ENCODE measurements at regions not wholly inside any gene's neighbourhood (a gene's known extent, or its start where the extent isn't known, plus 50 kb on each side); places are given as distances from the start of the nearest gene placed in this dataset.

DNA sequence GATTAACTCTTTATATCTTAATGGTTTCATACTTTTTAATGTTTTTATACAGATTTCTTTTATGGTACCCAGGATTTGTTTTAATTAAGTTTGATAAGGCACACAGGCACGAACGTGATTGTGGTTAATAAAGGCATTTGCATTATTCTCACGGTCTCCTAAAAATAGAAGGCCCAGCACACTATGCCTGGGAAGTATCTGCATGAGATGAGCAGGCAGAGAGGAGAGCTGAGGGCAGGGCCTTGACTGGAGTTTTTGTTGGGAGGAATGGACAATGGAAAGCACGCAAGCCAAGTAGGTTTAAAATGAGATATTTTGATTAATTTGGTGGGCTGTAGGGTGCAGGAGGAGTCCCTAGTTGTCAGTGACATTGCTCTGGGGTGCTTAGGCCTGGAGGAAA is 1714.3 kb upstream of the PCDH7 start:
- Histone ChIP-seq H3K36me3 (ENCODE audit: control insufficient read depth, low read length) (no peaks in the 10 kb centered on the region), H3K4me3 (ENCODE audit: low read length) (no peak overlapping the region), H3K9me2 (replicated peaks; ENCODE audit: control insufficient read depth, low read length) (no peaks in the 10 kb centered on the region), H4K20me1 (ENCODE audit: control insufficient read depth, insufficient read depth, low read depth, low read length) (no peaks in the 10 kb centered on the region), H3K27ac (ENCODE audit: low read depth, low read length) (no peak overlapping the region), H3K79me2 (ENCODE audit: control insufficient read depth, low read length) (no peaks in the 10 kb centered on the region), H3K27me3 (ENCODE audit: control insufficient read depth, low read length) (no peaks in the 10 kb centered on the region), H3K4me2 (ENCODE audit: low read length) (no peak overlapping the region), H3K4me1 (ENCODE audit: control insufficient read depth, low read length) (no peaks in the 10 kb centered on the region), H3K9me3 (ENCODE audit: control insufficient read depth, insufficient read depth, low read length) (no peaks in the 10 kb centered on the region), H3F3A (ENCODE audit: control insufficient read depth, insufficient read depth) (no peaks in the 10 kb centered on the region)
- TF ChIP-seq EZH2phosphoT487 (IDR thresholded peaks at IDR 0.05; ENCODE audit: borderline replicate concordance, low read length) = no peak
- TF ChIP-seq, protein P1, sequence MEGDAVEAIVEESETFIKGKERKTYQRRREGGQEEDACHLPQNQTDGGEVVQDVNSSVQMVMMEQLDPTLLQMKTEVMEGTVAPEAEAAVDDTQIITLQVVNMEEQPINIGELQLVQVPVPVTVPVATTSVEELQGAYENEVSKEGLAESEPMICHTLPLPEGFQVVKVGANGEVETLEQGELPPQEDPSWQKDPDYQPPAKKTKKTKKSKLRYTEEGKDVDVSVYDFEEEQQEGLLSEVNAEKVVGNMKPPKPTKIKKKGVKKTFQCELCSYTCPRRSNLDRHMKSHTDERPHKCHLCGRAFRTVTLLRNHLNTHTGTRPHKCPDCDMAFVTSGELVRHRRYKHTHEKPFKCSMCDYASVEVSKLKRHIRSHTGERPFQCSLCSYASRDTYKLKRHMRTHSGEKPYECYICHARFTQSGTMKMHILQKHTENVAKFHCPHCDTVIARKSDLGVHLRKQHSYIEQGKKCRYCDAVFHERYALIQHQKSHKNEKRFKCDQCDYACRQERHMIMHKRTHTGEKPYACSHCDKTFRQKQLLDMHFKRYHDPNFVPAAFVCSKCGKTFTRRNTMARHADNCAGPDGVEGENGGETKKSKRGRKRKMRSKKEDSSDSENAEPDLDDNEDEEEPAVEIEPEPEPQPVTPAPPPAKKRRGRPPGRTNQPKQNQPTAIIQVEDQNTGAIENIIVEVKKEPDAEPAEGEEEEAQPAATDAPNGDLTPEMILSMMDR (IDR thresholded peaks at IDR 0.05; ENCODE audit: low read depth, low read length, poor library complexity, severe bottlenecking) = no peak

DNA sequence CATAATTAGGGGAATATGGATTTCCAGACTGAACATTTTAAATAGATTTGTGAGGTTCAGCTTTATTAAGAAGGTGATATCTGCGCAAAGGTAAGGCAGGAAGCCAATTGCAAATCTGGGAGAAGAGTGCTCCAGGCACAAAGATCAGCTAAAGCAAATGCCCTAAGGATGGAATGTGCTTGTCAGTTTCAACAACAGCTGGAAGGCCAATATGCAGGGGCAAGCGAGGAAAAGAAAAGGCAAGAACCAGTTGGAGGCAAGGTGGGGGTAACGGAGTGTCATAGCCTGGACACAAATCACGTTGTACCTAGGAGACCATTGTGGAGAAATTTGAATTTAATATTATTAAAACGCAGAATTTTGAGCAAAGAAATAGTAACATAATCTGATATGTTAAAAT is 1710.3 kb upstream of the PCDH7 start:
- Histone ChIP-seq H3K36me3 (ENCODE audit: control insufficient read depth, low read length) (no peaks in the 10 kb centered on the region), H4K20me1 (ENCODE audit: control insufficient read depth, insufficient read depth, low read depth, low read length) (no peaks in the 10 kb centered on the region), H3K27ac (ENCODE audit: low read depth, low read length) (no peak overlapping the region), H3K27me3 (ENCODE audit: control insufficient read depth, low read length) (no peaks in the 10 kb centered on the region), H3K4me3 (ENCODE audit: low read length) (no peak overlapping the region), H3K4me2 (ENCODE audit: low read length) (no peak overlapping the region), H3F3A (ENCODE audit: control insufficient read depth, insufficient read depth) (no peaks in the 10 kb centered on the region), H3K9me3 (ENCODE audit: control insufficient read depth, insufficient read depth, low read length) (no peaks in the 10 kb centered on the region), H3K79me2 (ENCODE audit: control insufficient read depth, low read length) (no peaks in the 10 kb centered on the region), H3K9me2 (replicated peaks; ENCODE audit: control insufficient read depth, low read length) (no peaks in the 10 kb centered on the region), H3K4me1 (ENCODE audit: control insufficient read depth, low read length) (no peaks in the 10 kb centered on the region)
- TF ChIP-seq EZH2phosphoT487 (IDR thresholded peaks at IDR 0.05; ENCODE audit: borderline replicate concordance, low read length) = no peak
- TF ChIP-seq, protein P1 (IDR thresholded peaks at IDR 0.05; ENCODE audit: low read depth, low read length, poor library complexity, severe bottlenecking) = no peak

DNA sequence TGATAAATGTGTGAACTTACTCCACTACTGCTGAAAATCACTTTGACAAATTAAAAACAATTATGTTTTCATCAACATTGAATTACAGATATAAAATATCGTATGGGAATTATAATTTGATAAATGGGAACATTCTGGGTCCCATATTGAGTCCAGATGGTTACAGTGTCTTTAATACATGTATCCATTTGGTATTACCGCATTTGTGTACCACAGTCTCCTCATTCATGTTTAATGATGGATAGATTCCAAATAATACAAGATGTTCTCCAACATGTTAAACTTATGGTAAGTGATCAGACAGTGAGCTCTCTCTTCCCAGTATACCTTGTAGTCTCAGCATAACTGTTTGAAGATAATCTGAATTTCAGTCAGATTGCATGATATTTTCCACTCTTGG is 1706.8 kb upstream of the PCDH7 start:
- Histone ChIP-seq H3K9me2 (replicated peaks; ENCODE audit: control insufficient read depth, low read length) (no peaks in the 10 kb centered on the region; the same call in 1 of the 2 replicates), H3K4me2 (ENCODE audit: low read length) (no peak overlapping the region), H3K79me2 (ENCODE audit: control insufficient read depth, low read length) (no peaks in the 10 kb centered on the region), H3K27me3 (ENCODE audit: control insufficient read depth, low read length) (no peaks in the 10 kb centered on the region), H3F3A (ENCODE audit: control insufficient read depth, insufficient read depth) (no peaks in the 10 kb centered on the region), H3K4me1 (ENCODE audit: control insufficient read depth, low read length) (no peaks in the 10 kb centered on the region), H3K4me3 (ENCODE audit: low read length) (no peak overlapping the region), H3K27ac (ENCODE audit: low read depth, low read length) (no peak overlapping the region), H4K20me1 (ENCODE audit: control insufficient read depth, insufficient read depth, low read depth, low read length) (no peaks in the 10 kb centered on the region), H3K9me3 (ENCODE audit: control insufficient read depth, insufficient read depth, low read length) (no peaks in the 10 kb centered on the region), H3K36me3 (ENCODE audit: control insufficient read depth, low read length) (no peaks in the 10 kb centered on the region)
- TF ChIP-seq EZH2phosphoT487 (IDR thresholded peaks at IDR 0.05; ENCODE audit: borderline replicate concordance, low read length) = no peak
- TF ChIP-seq, protein P1 (IDR thresholded peaks at IDR 0.05; ENCODE audit: low read depth, low read length, poor library complexity, severe bottlenecking) = no peak

DNA sequence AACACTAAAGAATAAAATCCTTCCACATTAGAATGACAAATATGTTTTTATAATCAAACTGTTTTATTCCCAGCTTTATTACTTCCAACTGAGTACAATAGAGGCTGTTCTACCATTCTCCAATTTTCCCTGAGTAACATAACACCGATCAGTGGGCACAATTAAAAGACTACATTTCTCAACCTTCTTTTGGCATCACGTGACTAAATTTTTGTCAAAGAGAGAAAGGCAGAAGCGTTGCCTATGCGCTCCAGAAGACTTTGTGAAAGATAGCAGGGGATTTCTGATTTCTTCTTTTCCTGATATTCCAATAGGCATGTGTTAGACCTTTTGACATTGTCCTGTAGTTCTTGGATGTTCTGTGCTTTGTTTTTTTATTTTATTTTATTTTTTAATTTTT is 1705.6 kb upstream of the PCDH7 start:
- TF ChIP-seq EZH2phosphoT487 (IDR thresholded peaks at IDR 0.05; ENCODE audit: borderline replicate concordance, low read length) = no peak
- TF ChIP-seq, protein P1 (IDR thresholded peaks at IDR 0.05; ENCODE audit: low read depth, low read length, poor library complexity, severe bottlenecking) = no peak
- Histone ChIP-seq H3K9me3 (ENCODE audit: control insufficient read depth, insufficient read depth, low read length) (no peaks in the 10 kb centered on the region), H3K4me2 (ENCODE audit: low read length) (no peak overlapping the region), H3K27me3 (ENCODE audit: control insufficient read depth, low read length) (no peaks in the 10 kb centered on the region), H4K20me1 (ENCODE audit: control insufficient read depth, insufficient read depth, low read depth, low read length) (no peaks in the 10 kb centered on the region), H3K9me2 (replicated peaks; ENCODE audit: control insufficient read depth, low read length) (no peaks in the 10 kb centered on the region; the same call in 1 of the 2 replicates), H3K4me1 (ENCODE audit: control insufficient read depth, low read length) (no peaks in the 10 kb centered on the region), H3K27ac (ENCODE audit: low read depth, low read length) (no peak overlapping the region), H3K4me3 (ENCODE audit: low read length) (no peak overlapping the region), H3F3A (ENCODE audit: control insufficient read depth, insufficient read depth) (no peaks in the 10 kb centered on the region), H3K79me2 (ENCODE audit: control insufficient read depth, low read length) (no peaks in the 10 kb centered on the region), H3K36me3 (ENCODE audit: control insufficient read depth, low read length) (no peaks in the 10 kb centered on the region)

Measured in DOHH2 (cell line).